Urothelium cell line (cell line): ENCODE measurements at regions not wholly inside any gene's neighbourhood (a gene's known extent, or its start where the extent isn't known, plus 50 kb on each side); places are given as distances from the start of the nearest gene placed in this dataset.

Experiments used
- DNase-seq: peaks from one replicate; pipeline ENCODE4 v3.0.0; 2011; ENCODE audit warnings: low spot score, mixed read lengths
- FAIRE-seq: peaks from 2 replicates; lab custom pipeline; 2011; peaks lifted over from hg19 to GRCh38; lab: Jason Lieb, UNC

GRCh38 chr2:6336752-6337471 is 528.8 kb downstream of the CMPK2 start:
- FAIRE-seq (no peak), DNase-seq (no peak)

- no peak for FAIRE-seq
- no peak for DNase-seq
Observed at GRCh38 chr2:6337472-6337820, 528.3 kb downstream of the CMPK2 start.

DNA sequence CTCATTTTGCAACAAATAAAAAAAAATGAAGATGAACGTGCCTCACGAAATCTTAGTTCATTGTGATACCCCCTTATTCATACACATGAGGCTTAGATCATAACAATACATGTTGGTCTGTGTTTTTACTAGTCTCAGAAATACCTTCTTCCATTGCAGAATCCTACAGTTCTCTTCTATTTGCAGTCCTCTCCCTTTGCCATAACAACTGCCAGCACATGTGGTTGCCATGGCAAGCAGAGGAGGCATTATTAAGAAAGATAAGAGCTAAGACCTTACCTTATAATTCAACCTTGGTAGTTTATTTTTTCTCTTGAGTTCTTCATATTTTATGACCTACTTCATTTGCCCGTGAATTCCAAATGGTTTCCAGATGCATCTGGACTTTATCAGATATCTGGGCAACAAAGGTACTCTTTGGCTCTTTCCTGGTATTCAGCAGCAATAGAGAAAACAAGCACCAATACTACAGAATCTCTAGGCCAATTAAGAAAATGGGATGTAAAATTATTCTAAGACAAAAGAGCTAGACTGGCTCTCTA is 524.0 kb downstream of the CMPK2 start:
- FAIRE-seq (no peak), DNase-seq (no peak)

- DNase-seq (no peak), FAIRE-seq (no peak)
Observed at GRCh38 chr2:6342273-6342920, 523.3 kb downstream of the CMPK2 start.

- DNase-seq (no peak), FAIRE-seq (no peak)
Observed at GRCh38 chr2:6343076-6343475, 522.6 kb downstream of the CMPK2 start.

DNA sequence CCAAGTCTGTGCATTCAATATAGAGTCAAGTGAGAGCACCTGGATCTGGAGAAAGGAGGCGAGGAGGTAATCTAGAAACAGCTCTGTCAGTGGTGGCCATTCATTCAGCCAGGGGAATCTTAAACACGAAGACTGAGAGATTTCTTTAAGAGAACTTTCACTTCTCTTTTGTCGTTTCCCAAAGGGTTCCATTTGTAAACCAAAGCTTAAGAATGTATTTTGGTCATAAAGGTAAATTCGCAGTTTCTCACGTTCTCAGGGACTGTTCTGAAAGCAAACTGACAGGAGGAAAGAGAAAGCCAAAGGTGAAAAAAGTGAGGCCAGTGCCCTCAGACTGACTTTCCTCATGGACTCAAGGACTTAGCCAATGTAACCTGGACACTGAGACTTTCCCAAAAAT is 513.5 kb downstream of the CMPK2 start:
- DNase-seq (no peak), FAIRE-seq (no peak)

DNA sequence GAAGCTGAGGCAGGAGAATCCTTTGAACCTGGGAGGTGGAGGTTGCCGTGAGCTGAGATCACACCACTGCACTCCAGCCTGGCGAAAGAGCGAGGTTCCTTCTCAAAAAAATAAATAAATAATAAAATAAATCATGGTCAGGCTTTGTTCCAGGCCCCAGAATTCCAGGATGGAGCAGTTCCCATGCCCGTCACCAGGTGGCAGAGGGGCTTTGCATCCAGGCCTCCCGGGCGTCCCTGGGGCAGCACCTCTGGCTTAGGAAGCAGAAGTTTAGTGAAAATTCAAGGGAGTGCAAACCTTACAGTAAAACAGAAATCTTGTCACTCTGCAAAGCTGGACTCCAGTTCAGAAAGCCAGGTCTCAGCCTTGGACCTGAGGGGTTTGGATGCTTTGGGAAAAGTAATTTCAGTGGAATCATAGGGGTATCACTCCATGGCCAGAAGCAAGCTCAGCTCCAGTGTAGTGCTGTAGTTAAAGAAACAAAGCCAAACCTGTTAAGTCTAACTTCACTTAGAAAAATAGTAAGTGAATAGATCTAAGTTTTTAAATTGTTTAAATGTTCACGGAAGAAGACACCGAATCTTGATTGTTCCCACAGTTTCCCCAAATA is 512.7 kb downstream of the CMPK2 start:
- peak; percentile 69 for DNase-seq

DNA sequence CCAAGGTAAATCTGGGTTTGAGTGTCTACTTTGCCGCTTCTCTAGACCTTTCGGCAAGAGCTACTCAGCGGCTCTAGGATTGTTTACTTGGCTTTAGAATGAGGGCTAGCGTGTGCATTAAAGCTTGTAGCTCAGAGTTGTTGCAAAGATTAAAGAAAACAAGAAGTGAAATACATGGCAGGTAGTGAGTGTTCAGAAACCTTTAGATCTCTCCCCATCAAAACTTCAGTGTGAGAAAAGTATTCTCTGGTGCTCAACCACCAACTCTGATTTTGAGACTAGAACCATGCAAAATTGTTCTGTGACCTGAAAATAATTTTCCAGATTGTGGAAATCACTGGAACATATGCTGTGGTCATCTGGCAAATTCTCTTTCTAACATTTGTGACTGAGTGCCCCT is 512.0 kb downstream of the CMPK2 start:
- FAIRE-seq (no peak), DNase-seq (no peak)

More for the DNA sequence above, 512.7 kb downstream of the CMPK2 start:
- no peak for FAIRE-seq

- DNase-seq (no peak), FAIRE-seq (no peak)
Observed at GRCh38 chr2:6354546-6354945, 511.2 kb downstream of the CMPK2 start.

DNA sequence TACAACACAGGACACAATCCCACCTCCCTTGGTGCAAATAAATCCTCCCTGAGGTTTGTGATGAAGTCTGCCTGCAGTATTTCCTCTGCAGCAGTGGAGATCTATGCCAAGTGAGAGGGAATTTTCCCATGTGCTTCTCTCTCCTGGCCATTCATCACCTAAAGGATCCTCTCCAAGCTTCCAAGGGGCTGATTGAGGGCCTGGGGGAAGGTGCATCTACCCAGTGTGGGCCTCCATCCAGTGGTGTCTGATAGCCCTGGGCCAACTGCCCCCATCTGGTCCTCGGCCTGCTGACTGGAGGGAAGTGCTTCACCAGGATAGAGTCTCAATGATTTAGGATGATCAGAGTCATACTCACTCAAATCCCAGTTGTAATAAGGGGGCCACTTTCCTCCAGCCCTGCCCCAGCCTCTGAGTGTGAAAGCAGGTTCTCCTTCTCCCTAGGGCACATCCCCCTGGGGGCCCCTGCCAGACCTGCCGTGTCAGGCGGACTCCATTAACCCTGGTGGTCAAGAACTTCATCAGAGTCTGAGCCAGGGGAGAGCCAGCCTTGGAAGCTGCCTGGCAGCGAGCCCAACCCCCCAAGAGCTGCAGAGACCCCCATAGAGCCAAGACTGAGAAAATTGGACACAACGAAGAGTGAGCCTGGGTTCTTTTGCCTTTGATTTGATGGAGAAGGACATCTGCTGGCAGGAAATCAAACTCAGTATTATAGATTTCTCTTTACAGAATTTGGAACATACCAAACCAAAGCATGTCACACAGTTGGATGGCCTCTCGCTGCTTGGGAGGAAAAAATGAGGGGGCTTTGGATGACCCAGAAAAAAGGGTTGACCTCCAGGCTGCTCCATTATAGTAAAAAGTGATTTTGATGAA is 509.6 kb downstream of the CMPK2 start:
- DNase-seq (no peak), FAIRE-seq (no peak)

DNA sequence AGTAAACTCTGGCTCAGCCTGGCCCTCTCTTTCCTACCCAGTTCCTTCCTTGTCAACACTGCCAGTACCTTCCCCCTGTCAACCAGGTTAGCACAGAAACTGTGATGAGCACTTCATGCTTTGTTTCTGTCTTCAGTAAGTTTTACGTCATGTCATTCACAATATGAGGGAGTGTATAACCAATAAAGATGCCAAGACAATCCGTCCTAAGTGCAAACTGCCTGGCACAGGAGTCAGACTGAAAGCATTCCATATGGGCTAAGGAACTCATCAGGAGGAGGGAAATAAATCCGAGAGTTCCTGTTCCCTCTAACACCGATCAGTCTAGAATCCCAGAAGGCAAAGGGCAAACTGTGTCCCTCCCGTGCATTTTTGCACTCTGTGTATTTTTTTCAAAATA is 507.2 kb downstream of the CMPK2 start:
- FAIRE-seq (no peak), DNase-seq (no peak)

- FAIRE-seq, result no peak
- no peak for DNase-seq
Observed at GRCh38 chr2:6358985-6359384, 506.7 kb downstream of the CMPK2 start.

- FAIRE-seq (no peak), DNase-seq (no peak)
Observed at GRCh38 chr2:6359964-6360363, 505.7 kb downstream of the CMPK2 start.

GRCh38 chr2:6362671-6363450 is 502.8 kb downstream of the CMPK2 start:
- no peak for FAIRE-seq
- DNase-seq, result no peak

GRCh38 chr2:6368281-6368680 is 497.4 kb downstream of the CMPK2 start:
- DNase-seq (peak; percentile 12), FAIRE-seq (no peak)

GRCh38 chr2:6369266-6369665 is 496.4 kb downstream of the CMPK2 start:
- DNase-seq (no peak), FAIRE-seq (no peak)

DNA sequence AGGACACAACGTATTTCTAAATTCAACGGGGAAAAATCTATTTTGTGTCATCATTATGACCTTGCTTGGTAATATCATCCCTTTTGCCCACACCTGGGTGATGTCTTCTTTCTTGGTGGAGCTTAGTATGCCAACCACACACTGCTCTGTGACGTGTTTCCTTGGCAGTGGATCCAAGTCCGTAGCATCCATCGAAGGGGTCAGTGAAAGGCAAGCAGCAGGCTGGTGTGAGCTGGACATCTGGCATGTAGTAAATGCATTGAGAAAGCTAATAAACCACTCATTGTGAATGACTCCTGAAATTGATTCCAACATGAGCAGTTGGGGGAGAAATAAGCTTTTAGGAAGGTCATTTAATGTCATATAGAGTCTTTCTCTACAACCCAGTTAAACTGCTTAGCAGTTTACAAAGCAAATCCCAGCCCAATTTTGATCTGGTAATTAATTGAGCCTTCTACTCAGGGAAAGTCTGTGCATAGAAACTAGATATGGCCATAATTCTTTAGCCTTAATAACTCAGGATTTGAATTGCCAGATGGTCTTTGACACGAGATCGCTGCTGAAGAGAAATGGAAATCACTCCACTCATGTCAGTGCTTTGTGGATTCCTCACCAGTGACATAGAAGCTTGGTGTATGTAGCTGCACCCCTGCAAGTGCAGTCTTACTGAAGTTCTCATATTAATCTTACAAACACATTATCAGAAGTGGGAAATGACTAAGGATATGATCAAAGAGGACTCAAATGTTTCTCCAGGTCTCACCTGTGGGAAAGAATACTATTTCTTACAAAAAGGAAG is 494.8 kb downstream of the CMPK2 start:
- no peak for DNase-seq
- FAIRE-seq, result peak; percentile 9

- no peak for FAIRE-seq
- peak; percentile 50 for DNase-seq
Observed at GRCh38 chr2:6372317-6372901, 493.3 kb downstream of the CMPK2 start.

GRCh38 chr2:6381326-6381725 is 484.4 kb downstream of the CMPK2 start:
- FAIRE-seq (no peak), DNase-seq (no peak)
